ENCODE measurements at regions not wholly inside any gene's neighbourhood (a gene's known extent, or its start where the extent isn't known, plus 50 kb on each side); places are given as distances from the start of the nearest gene placed in this dataset.

- no peak for TF ChIP-seq EZH2phosphoT487 (IDR thresholded peaks at IDR 0.05; ENCODE audit: low read depth, severe bottlenecking, unreplicated experiment)
- TF ChIP-seq EZH2 (IDR thresholded peaks at IDR 0.05; ENCODE audit: borderline replicate concordance), result no peak
- TF ChIP-seq CTCF (IDR thresholded peaks at IDR 0.05; ENCODE audit: poor library complexity), result no peak
- H2AFZ ChIP-seq, result no peak overlapping the region
- no peaks in the 10 kb centered on the region for H3K79me2 ChIP-seq
- H3K4me3 ChIP-seq, result no peak overlapping the region
- no peaks in the 10 kb centered on the region for H3K27me3 ChIP-seq
- H3K36me3 ChIP-seq (replicated peaks; ENCODE audit: insufficient read depth, low read depth), result no peaks in the 10 kb centered on the region
- H3K9me2 ChIP-seq (replicated peaks; ENCODE audit: insufficient read depth), result no peaks in the 10 kb centered on the region
- H3K9me3 ChIP-seq (ENCODE audit: low read depth), result no peaks in the 10 kb centered on the region
- H4K20me1 ChIP-seq (ENCODE audit: insufficient read depth, poor library complexity, severe bottlenecking), result no peaks in the 10 kb centered on the region
- no peak overlapping the region for H3K27ac ChIP-seq
- no peak overlapping the region for H3K4me2 ChIP-seq
- no peak for DNase-seq (ENCODE audit: low spot score)
- no peaks in the 10 kb centered on the region for H3K4me1 ChIP-seq (ENCODE audit: insufficient read depth)
These were observed 349.4 kb upstream of the SPRED2 start for GRCh38 chr2:65781756-65782155.

GRCh38 chr2:65779021-65779420 lies 346.6 kb upstream of the SPRED2 start:
- H3K4me1 ChIP-seq (ENCODE audit: insufficient read depth), result no peaks in the 10 kb centered on the region
- H3K9me3 ChIP-seq (ENCODE audit: low read depth), result no peaks in the 10 kb centered on the region
- TF ChIP-seq EZH2phosphoT487 (IDR thresholded peaks at IDR 0.05; ENCODE audit: low read depth, severe bottlenecking, unreplicated experiment) (no peak), EZH2 (IDR thresholded peaks at IDR 0.05; ENCODE audit: borderline replicate concordance) (no peak), CTCF (IDR thresholded peaks at IDR 0.05; ENCODE audit: poor library complexity) (no peak)
- no peaks in the 10 kb centered on the region for H4K20me1 ChIP-seq (ENCODE audit: insufficient read depth, poor library complexity, severe bottlenecking)
- H2AFZ ChIP-seq, result no peak overlapping the region
- H3K36me3 ChIP-seq (replicated peaks; ENCODE audit: insufficient read depth, low read depth), result no peaks in the 10 kb centered on the region
- no peak overlapping the region for H3K27ac ChIP-seq
- no peaks in the 10 kb centered on the region for H3K9me2 ChIP-seq (replicated peaks; ENCODE audit: insufficient read depth)
- H3K4me2 ChIP-seq, result no peak overlapping the region
- DNase-seq (ENCODE audit: low spot score), result no peak
- no peaks in the 10 kb centered on the region for H3K27me3 ChIP-seq
- 81% methylated on average over 1 of the region's 1 CpG for WGBS (ENCODE audit: low lambda C conversion rate, missing lambda C conversion rate)
- no peaks in the 10 kb centered on the region for H3K79me2 ChIP-seq
- no peak overlapping the region for H3K4me3 ChIP-seq

GRCh38 chr2:65778137-65778536 lies 345.7 kb upstream of the SPRED2 start:
- no peak for DNase-seq (ENCODE audit: low spot score)
- no peak overlapping the region for H3K4me3 ChIP-seq
- no peaks in the 10 kb centered on the region for H3K9me3 ChIP-seq (ENCODE audit: low read depth)
- no peaks in the 10 kb centered on the region for H3K36me3 ChIP-seq (replicated peaks; ENCODE audit: insufficient read depth, low read depth)
- H3K4me2 ChIP-seq, result no peak overlapping the region
- no peaks in the 10 kb centered on the region for H3K79me2 ChIP-seq
- WGBS (ENCODE audit: low lambda C conversion rate, missing lambda C conversion rate), result 80% methylated on average over 2 of the region's 2 CpGs
- no peaks in the 10 kb centered on the region for H3K4me1 ChIP-seq (ENCODE audit: insufficient read depth)
- no peaks in the 10 kb centered on the region for H3K9me2 ChIP-seq (replicated peaks; ENCODE audit: insufficient read depth)
- H3K27me3 ChIP-seq, result no peaks in the 10 kb centered on the region
- H2AFZ ChIP-seq, result no peak overlapping the region
- TF ChIP-seq EZH2phosphoT487 (IDR thresholded peaks at IDR 0.05; ENCODE audit: low read depth, severe bottlenecking, unreplicated experiment), result no peak
- no peak for TF ChIP-seq CTCF (IDR thresholded peaks at IDR 0.05; ENCODE audit: poor library complexity)
- TF ChIP-seq EZH2 (IDR thresholded peaks at IDR 0.05; ENCODE audit: borderline replicate concordance), result no peak
- no peaks in the 10 kb centered on the region for H4K20me1 ChIP-seq (ENCODE audit: insufficient read depth, poor library complexity, severe bottlenecking)
- H3K27ac ChIP-seq, result no peak overlapping the region

GRCh38 chr2:65775839-65776238 lies 343.4 kb upstream of the SPRED2 start:
- Histone ChIP-seq H3K27me3 (no peaks in the 10 kb centered on the region), H3K4me3 (no peak overlapping the region), H3K4me2 (no peak overlapping the region), H3K79me2 (no peaks in the 10 kb centered on the region), H3K9me2 (replicated peaks; ENCODE audit: insufficient read depth) (no peaks in the 10 kb centered on the region), H3K9me3 (ENCODE audit: low read depth) (no peaks in the 10 kb centered on the region), H3K27ac (no peak overlapping the region), H3K36me3 (replicated peaks; ENCODE audit: insufficient read depth, low read depth) (no peaks in the 10 kb centered on the region), H3K4me1 (ENCODE audit: insufficient read depth) (no peaks in the 10 kb centered on the region), H2AFZ (no peak overlapping the region), H4K20me1 (ENCODE audit: insufficient read depth, poor library complexity, severe bottlenecking) (no peaks in the 10 kb centered on the region)
- no peak for DNase-seq (ENCODE audit: low spot score)
- TF ChIP-seq CTCF (IDR thresholded peaks at IDR 0.05; ENCODE audit: poor library complexity), result no peak
- no peak for TF ChIP-seq EZH2 (IDR thresholded peaks at IDR 0.05; ENCODE audit: borderline replicate concordance)
- no peak for TF ChIP-seq EZH2phosphoT487 (IDR thresholded peaks at IDR 0.05; ENCODE audit: low read depth, severe bottlenecking, unreplicated experiment)
- WGBS (ENCODE audit: low lambda C conversion rate, missing lambda C conversion rate), result 79% methylated on average over 2 of the region's 2 CpGs
